Hepatocyte (in vitro differentiated cells): ENCODE measurements at regions not wholly inside any gene's neighbourhood (a gene's known extent, or its start where the extent isn't known, plus 50 kb on each side); places are given as distances from the start of the nearest gene placed in this dataset.
A peak's percentile ranks its signal among the peaks of the same experiment; 100 is the strongest.
"Not testable (repeated sequence)": the region's sequence is repeated elsewhere in the genome, so short reads cannot be mapped to it uniquely, and the experiment has no call there.

ENCODE experiments used
- DNase-seq: peaks from one replicate; pipeline ENCODE4 v3.0.0-alpha.2; 2016; ENCODE audit warnings: low spot score
- H2AFZ ChIP-seq: fragments of 200-600 bp; sonication (generic); 2 replicates; pipeline ENCODE4 v1.6.0; 2016; ENCODE audit warnings: antibody characterized with exemption, mild to moderate bottlenecking
- H3K27ac ChIP-seq: fragments of 200-600 bp; sonication (generic); 2 replicates; pipeline ENCODE4 v1.5.1; 2016; ENCODE audit warnings: mild to moderate bottlenecking
- H3K27me3 ChIP-seq: fragments of 200-600 bp; sonication (generic); 2 replicates; pipeline ENCODE4 v1.6.1; 2016
- H3K36me3 ChIP-seq: fragments of 200-600 bp; sonication (generic); replicated peaks from 2 replicates; pipeline ENCODE4 v1.5.1; 2016; ENCODE audit warnings: low read depth; ENCODE audit not compliant: insufficient read depth
- H3K4me1 ChIP-seq: fragments of 200-600 bp; sonication (generic); 2 replicates; pipeline ENCODE4 v1.5.1; 2016; ENCODE audit warnings: mild to moderate bottlenecking, moderate library complexity; ENCODE audit not compliant: insufficient read depth
- H3K4me2 ChIP-seq: fragments of 200-600 bp; sonication (generic); 2 replicates; pipeline ENCODE4 v1.6.0; 2016
- H3K4me3 ChIP-seq: fragments of 200-600 bp; sonication (generic); 2 replicates; pipeline ENCODE4 v1.5.1; 2016; ENCODE audit warnings: mild to moderate bottlenecking
- H3K79me2 ChIP-seq: fragments of 200-600 bp; sonication (generic); 2 replicates; pipeline ENCODE4 v1.6.0; 2017; ENCODE audit warnings: mild to moderate bottlenecking
- H3K9me2 ChIP-seq: fragments of 200-600 bp; sonication (generic); replicated peaks from 2 replicates; pipeline ENCODE4 v1.6.0; 2017; ENCODE audit warnings: mild to moderate bottlenecking; ENCODE audit not compliant: insufficient read depth
- H3K9me3 ChIP-seq: fragments of 200-600 bp; sonication (generic); 2 replicates; pipeline ENCODE4 v1.5.1; 2016; ENCODE audit warnings: low read depth, mild to moderate bottlenecking
- H4K20me1 ChIP-seq: fragments of 200-600 bp; sonication (generic); 2 replicates; pipeline ENCODE4 v1.6.0; 2016; ENCODE audit warnings: mild to moderate bottlenecking; ENCODE audit not compliant: insufficient read depth, poor library complexity, severe bottlenecking
- WGBS: methylation state at CpG from one replicate; pipeline ENCODE4 v1.1.6; 2016; ENCODE audit warnings: low lambda C conversion rate; ENCODE audit errors: missing lambda C conversion rate; 5-methylcytosine and 5-hydroxymethylcytosine counted together

DNA sequence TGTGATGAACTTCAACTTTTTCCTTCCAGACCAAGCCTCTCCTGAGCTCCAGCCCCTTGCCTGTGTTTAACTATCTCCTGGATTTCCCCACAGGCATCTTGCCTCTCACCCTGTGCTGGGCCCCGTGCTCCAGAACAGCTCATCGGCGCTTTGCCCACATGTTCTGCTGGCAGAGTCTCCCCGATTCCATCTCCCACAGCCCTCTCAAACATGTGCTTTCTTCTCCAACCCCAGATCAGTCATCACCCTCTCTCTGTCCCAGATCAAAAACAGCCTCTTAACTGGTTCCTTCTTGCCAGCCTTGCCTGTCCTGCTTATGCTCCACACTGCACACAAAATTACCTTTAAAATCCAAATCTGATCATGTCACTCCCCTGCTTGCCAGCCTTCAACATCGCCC, 1959.3 kb downstream of the FOXD4L5 start:
- H3K9me3 ChIP-seq, H3K4me2 ChIP-seq, H2AFZ ChIP-seq, H3K4me1 ChIP-seq, H3K9me2 ChIP-seq, DNase-seq, H4K20me1 ChIP-seq, H3K36me3 ChIP-seq, H3K27me3 ChIP-seq, H3K4me3 ChIP-seq, H3K79me2 ChIP-seq, H3K27ac ChIP-seq: not testable (repeated sequence)
- 88% methylated on average over 5 of the region's 5 CpGs for WGBS

DNA sequence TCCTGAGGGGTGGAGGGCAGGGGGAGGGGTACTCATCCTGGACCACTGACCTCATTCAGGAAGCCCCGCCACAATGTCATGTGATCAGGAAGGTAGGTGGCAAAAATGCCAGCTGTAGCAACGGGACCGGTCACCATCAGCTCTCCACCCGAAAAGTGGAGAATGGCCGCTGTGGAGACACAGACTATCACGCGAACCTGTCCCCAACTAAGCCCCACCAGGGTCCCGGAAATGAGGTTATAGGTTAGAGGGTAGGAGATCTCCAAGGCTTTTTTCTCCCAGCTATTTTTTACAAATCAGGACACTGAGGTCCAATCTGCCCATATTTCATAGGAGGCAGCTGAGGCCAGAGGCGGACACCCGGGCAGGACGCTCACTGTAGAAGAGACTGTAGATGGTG, 1966.9 kb downstream of the FOXD4L5 start:
- H3K4me2 ChIP-seq, H3K9me3 ChIP-seq, H4K20me1 ChIP-seq, H3K79me2 ChIP-seq, H3K27me3 ChIP-seq, H2AFZ ChIP-seq, H3K4me1 ChIP-seq, H3K36me3 ChIP-seq, H3K27ac ChIP-seq, H3K9me2 ChIP-seq, H3K4me3 ChIP-seq: not testable (repeated sequence)
- DNase-seq: peak; percentile 0
- WGBS: 93% methylated on average over 10 of the region's 11 CpGs

DNA sequence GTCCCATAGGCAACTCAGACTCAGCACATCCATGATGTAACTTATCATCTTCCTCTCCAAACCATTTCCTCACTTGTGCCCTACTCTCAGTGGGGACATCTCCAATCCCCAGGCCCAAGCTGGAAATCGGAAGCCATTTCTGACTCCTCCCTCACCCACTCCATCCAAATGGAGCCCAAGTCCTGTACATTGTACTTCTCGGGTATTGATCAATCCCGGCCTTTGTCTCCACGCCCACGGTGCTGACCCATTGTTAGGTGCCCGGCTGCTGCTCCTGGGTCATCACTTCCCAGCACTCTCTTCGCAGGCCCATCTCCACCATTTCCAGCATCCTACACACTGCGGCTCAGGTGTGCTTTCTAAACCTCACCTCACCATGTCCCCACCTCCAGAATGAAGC, 1969.6 kb downstream of the FOXD4L5 start:
- H3K36me3 ChIP-seq, H3K27me3 ChIP-seq, H3K4me3 ChIP-seq, H2AFZ ChIP-seq, H4K20me1 ChIP-seq, H3K27ac ChIP-seq, H3K79me2 ChIP-seq, H3K4me2 ChIP-seq, H3K4me1 ChIP-seq, H3K9me2 ChIP-seq, DNase-seq, H3K9me3 ChIP-seq: not testable (repeated sequence)
- WGBS: 92% methylated on average over 6 of the region's 8 CpGs

DNA sequence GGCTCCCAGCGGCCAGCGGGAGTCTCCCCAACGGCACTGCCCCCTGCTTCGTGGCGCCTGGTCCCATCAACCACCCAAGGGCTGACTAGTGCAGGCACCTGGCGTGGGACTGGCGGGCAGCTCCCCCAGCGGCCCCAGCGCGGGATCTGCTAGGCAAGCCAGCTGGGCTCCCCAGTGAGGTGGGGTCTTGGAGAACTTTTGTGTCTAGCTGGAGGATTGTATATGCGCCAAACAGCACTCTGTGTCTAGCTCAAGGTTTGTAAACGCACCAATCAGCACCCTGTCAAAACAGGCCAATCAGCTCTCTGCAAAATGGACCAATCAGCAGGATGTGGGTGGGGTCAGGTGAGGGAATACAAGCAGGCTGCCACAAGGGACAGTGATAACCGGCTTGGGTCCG, 1988.2 kb downstream of the FOXD4L5 start:
- not testable (repeated sequence) for DNase-seq, H3K4me2 ChIP-seq, H3K4me1 ChIP-seq, H4K20me1 ChIP-seq, H3K27ac ChIP-seq, H3K36me3 ChIP-seq, H2AFZ ChIP-seq, H3K27me3 ChIP-seq, H3K79me2 ChIP-seq, H3K9me3 ChIP-seq, H3K9me2 ChIP-seq, H3K4me3 ChIP-seq
- 90% methylated on average over 8 of the region's 14 CpGs for WGBS

DNA sequence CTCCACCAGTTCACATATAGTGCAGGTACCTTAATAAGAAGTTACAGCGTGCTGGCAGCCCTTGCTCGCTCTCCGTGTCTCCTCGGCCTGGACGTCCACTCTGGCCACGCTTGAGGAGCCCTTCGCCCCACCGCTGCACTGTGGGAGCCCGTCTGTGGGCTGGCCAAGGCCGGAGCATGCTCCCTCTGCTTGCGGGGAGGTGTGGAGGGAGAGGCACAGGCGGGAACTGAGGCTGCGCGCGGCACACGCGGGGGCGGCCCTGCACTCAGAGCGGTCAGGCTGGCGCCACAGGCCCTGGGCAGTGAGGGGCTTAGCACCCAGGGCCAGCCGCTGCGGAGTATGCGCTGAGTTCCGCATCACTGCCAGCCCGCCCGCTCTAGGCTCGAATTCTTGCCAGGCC, 1988.6 kb downstream of the FOXD4L5 start:
- not testable (repeated sequence) for H3K9me3 ChIP-seq, DNase-seq, H4K20me1 ChIP-seq, H3K4me2 ChIP-seq, H3K9me2 ChIP-seq, H2AFZ ChIP-seq, H3K36me3 ChIP-seq, H3K4me1 ChIP-seq, H3K4me3 ChIP-seq, H3K27ac ChIP-seq, H3K27me3 ChIP-seq, H3K79me2 ChIP-seq
- 89% methylated on average over 11 of the region's 27 CpGs for WGBS

DNA sequence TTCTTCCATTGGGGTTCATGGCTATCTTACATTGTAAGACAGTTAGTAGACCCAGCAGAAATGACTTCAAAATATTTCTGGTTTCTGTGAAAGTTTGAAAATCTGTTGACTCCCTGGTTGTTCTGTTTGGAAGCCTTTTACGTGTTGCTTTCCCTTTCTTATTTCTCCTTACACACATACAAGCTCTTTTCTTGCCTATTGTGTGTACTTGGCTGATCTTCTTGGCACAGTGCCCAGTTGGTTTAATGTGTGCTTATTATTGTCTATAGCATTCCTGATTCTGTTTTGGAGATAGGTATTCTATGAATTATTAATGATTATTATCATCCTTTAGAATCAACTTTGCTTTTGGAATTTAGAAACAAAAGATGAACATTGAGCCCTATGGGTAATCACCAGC, 1995.0 kb downstream of the FOXD4L5 start:
- not testable (repeated sequence) for H3K27ac ChIP-seq, H3K79me2 ChIP-seq, H3K9me3 ChIP-seq, H3K4me1 ChIP-seq, H3K4me2 ChIP-seq, H4K20me1 ChIP-seq, H3K27me3 ChIP-seq, H3K36me3 ChIP-seq, H3K4me3 ChIP-seq, H3K9me2 ChIP-seq, H2AFZ ChIP-seq
- WGBS: 48% methylated on average over 1 of the region's 1 CpG
- DNase-seq: peak; percentile 2
